ENCODE measurements at regions not wholly inside any gene's neighbourhood (a gene's known extent, or its start where the extent isn't known, plus 50 kb on each side); places are given as distances from the start of the nearest gene placed in this dataset.

- no peak overlapping the region for H3K27ac ChIP-seq (ENCODE audit: low read depth, low read length)
- H3K79me2 ChIP-seq (ENCODE audit: control insufficient read depth, insufficient read depth, low read length, unreplicated experiment): no peaks in the 10 kb centered on the region
- no peak overlapping the region for H2AFZ ChIP-seq (ENCODE audit: low read length, unreplicated experiment)
- no peaks in the 10 kb centered on the region for H3K4me1 ChIP-seq (ENCODE audit: control insufficient read depth, insufficient read depth, low read length, unreplicated experiment)
- peaks cover 29% of the 10 kb centered on the region for H3K27me3 ChIP-seq (ENCODE audit: insufficient read depth, low read length)
- no peaks in the 10 kb centered on the region for H3K36me3 ChIP-seq (ENCODE audit: insufficient read depth, low read length)
- H3K4me3 ChIP-seq (ENCODE audit: low read depth, low read length): no peak overlapping the region
These were observed 95.9 kb upstream of the KLHL25 start for GRCh38 chr15:85890620-85890980.

GRCh38 chr15:85891470-85891869 lies 96.7 kb upstream of the KLHL25 start:
- no peak overlapping the region for H2AFZ ChIP-seq (ENCODE audit: low read length, unreplicated experiment)
- no peaks in the 10 kb centered on the region for H3K4me1 ChIP-seq (ENCODE audit: control insufficient read depth, insufficient read depth, low read length, unreplicated experiment)
- H3K27me3 ChIP-seq (ENCODE audit: insufficient read depth, low read length): peaks cover 29% of the 10 kb centered on the region
- H3K36me3 ChIP-seq (ENCODE audit: insufficient read depth, low read length): no peaks in the 10 kb centered on the region
- H3K27ac ChIP-seq (ENCODE audit: low read depth, low read length): no peak overlapping the region
- no peaks in the 10 kb centered on the region for H3K79me2 ChIP-seq (ENCODE audit: control insufficient read depth, insufficient read depth, low read length, unreplicated experiment)
- no peak overlapping the region for H3K4me3 ChIP-seq (ENCODE audit: low read depth, low read length)

GRCh38 chr15:85892232-85892631 lies 97.5 kb upstream of the KLHL25 start:
- Histone ChIP-seq H3K4me1 (ENCODE audit: control insufficient read depth, insufficient read depth, low read length, unreplicated experiment) (no peaks in the 10 kb centered on the region), H3K79me2 (ENCODE audit: control insufficient read depth, insufficient read depth, low read length, unreplicated experiment) (no peaks in the 10 kb centered on the region), H3K4me3 (ENCODE audit: low read depth, low read length) (no peak overlapping the region), H3K36me3 (ENCODE audit: insufficient read depth, low read length) (no peaks in the 10 kb centered on the region), H3K27me3 (ENCODE audit: insufficient read depth, low read length) (peaks cover 29% of the 10 kb centered on the region), H3K27ac (ENCODE audit: low read depth, low read length) (no peak overlapping the region), H2AFZ (ENCODE audit: low read length, unreplicated experiment) (no peak overlapping the region)

- H3K4me1 ChIP-seq (ENCODE audit: control insufficient read depth, insufficient read depth, low read length, unreplicated experiment): no peaks in the 10 kb centered on the region
These were observed 102.6 kb upstream of the KLHL25 start for GRCh38 chr15:85897207-85897894.

GRCh38 chr15:85897895-85898717 lies 103.4 kb upstream of the KLHL25 start:
- no peaks in the 10 kb centered on the region for H3K27me3 ChIP-seq (ENCODE audit: insufficient read depth, low read length)
- H2AFZ ChIP-seq (ENCODE audit: low read length, unreplicated experiment): no peak overlapping the region
- no peaks in the 10 kb centered on the region for H3K4me1 ChIP-seq (ENCODE audit: control insufficient read depth, insufficient read depth, low read length, unreplicated experiment)
- H3K79me2 ChIP-seq (ENCODE audit: control insufficient read depth, insufficient read depth, low read length, unreplicated experiment): no peaks in the 10 kb centered on the region
- no peaks in the 10 kb centered on the region for H3K36me3 ChIP-seq (ENCODE audit: insufficient read depth, low read length)
- H3K27ac ChIP-seq (ENCODE audit: low read depth, low read length): no peak overlapping the region
- no peak overlapping the region for H3K4me3 ChIP-seq (ENCODE audit: low read depth, low read length)

More at GRCh38 chr15:85897207-85897894, 102.6 kb upstream of the KLHL25 start:
- Histone ChIP-seq H3K79me2 (ENCODE audit: control insufficient read depth, insufficient read depth, low read length, unreplicated experiment) (no peaks in the 10 kb centered on the region), H3K27ac (ENCODE audit: low read depth, low read length) (no peak overlapping the region), H3K27me3 (ENCODE audit: insufficient read depth, low read length) (no peaks in the 10 kb centered on the region), H2AFZ (ENCODE audit: low read length, unreplicated experiment) (no peak overlapping the region), H3K4me3 (ENCODE audit: low read depth, low read length) (no peak overlapping the region), H3K36me3 (ENCODE audit: insufficient read depth, low read length) (no peaks in the 10 kb centered on the region)

GRCh38 chr15:85899927-85900326 lies 105.2 kb upstream of the KLHL25 start:
- H3K4me3 ChIP-seq (ENCODE audit: low read depth, low read length): no peak overlapping the region
- no peak overlapping the region for H3K27ac ChIP-seq (ENCODE audit: low read depth, low read length)
- H3K4me1 ChIP-seq (ENCODE audit: control insufficient read depth, insufficient read depth, low read length, unreplicated experiment): no peaks in the 10 kb centered on the region
- peaks cover 7% of the 10 kb centered on the region for H3K27me3 ChIP-seq (ENCODE audit: insufficient read depth, low read length)
- H2AFZ ChIP-seq (ENCODE audit: low read length, unreplicated experiment): no peak overlapping the region
- no peaks in the 10 kb centered on the region for H3K36me3 ChIP-seq (ENCODE audit: insufficient read depth, low read length)
- no peaks in the 10 kb centered on the region for H3K79me2 ChIP-seq (ENCODE audit: control insufficient read depth, insufficient read depth, low read length, unreplicated experiment)

GRCh38 chr15:85905751-85906450 lies 111.2 kb upstream of the KLHL25 start:
- Histone ChIP-seq H3K79me2 (ENCODE audit: control insufficient read depth, insufficient read depth, low read length, unreplicated experiment) (no peaks in the 10 kb centered on the region), H3K4me3 (ENCODE audit: low read depth, low read length) (no peak overlapping the region), H2AFZ (ENCODE audit: low read length, unreplicated experiment) (no peak overlapping the region), H3K36me3 (ENCODE audit: insufficient read depth, low read length) (no peaks in the 10 kb centered on the region), H3K27me3 (ENCODE audit: insufficient read depth, low read length) (peaks cover 20% of the 10 kb centered on the region), H3K4me1 (ENCODE audit: control insufficient read depth, insufficient read depth, low read length, unreplicated experiment) (no peaks in the 10 kb centered on the region), H3K27ac (ENCODE audit: low read depth, low read length) (no peak overlapping the region)

GRCh38 chr15:85906640-85907039 lies 111.9 kb upstream of the KLHL25 start:
- H2AFZ ChIP-seq (ENCODE audit: low read length, unreplicated experiment): no peak overlapping the region
- no peaks in the 10 kb centered on the region for H3K4me1 ChIP-seq (ENCODE audit: control insufficient read depth, insufficient read depth, low read length, unreplicated experiment)
- no peak overlapping the region for H3K4me3 ChIP-seq (ENCODE audit: low read depth, low read length)
- peaks cover 20% of the 10 kb centered on the region for H3K27me3 ChIP-seq (ENCODE audit: insufficient read depth, low read length)
- no peaks in the 10 kb centered on the region for H3K79me2 ChIP-seq (ENCODE audit: control insufficient read depth, insufficient read depth, low read length, unreplicated experiment)
- H3K36me3 ChIP-seq (ENCODE audit: insufficient read depth, low read length): no peaks in the 10 kb centered on the region
- no peak overlapping the region for H3K27ac ChIP-seq (ENCODE audit: low read depth, low read length)

- no peak overlapping the region for H3K4me3 ChIP-seq (ENCODE audit: low read depth, low read length)
These were observed 116.1 kb upstream of the KLHL25 start for GRCh38 chr15:85910834-85911233.

GRCh38 chr15:85913461-85913860 lies 118.7 kb upstream of the KLHL25 start:
- H2AFZ ChIP-seq (ENCODE audit: low read length, unreplicated experiment): no peak overlapping the region
- H3K36me3 ChIP-seq (ENCODE audit: insufficient read depth, low read length): no peaks in the 10 kb centered on the region
- no peaks in the 10 kb centered on the region for H3K79me2 ChIP-seq (ENCODE audit: control insufficient read depth, insufficient read depth, low read length, unreplicated experiment)
- no peaks in the 10 kb centered on the region for H3K4me1 ChIP-seq (ENCODE audit: control insufficient read depth, insufficient read depth, low read length, unreplicated experiment)
- no peak overlapping the region for H3K4me3 ChIP-seq (ENCODE audit: low read depth, low read length)
- H3K27ac ChIP-seq (ENCODE audit: low read depth, low read length): no peak overlapping the region
- no peaks in the 10 kb centered on the region for H3K27me3 ChIP-seq (ENCODE audit: insufficient read depth, low read length)

More at GRCh38 chr15:85910834-85911233, 116.1 kb upstream of the KLHL25 start:
- Histone ChIP-seq H3K27ac (ENCODE audit: low read depth, low read length) (no peak overlapping the region), H3K36me3 (ENCODE audit: insufficient read depth, low read length) (no peaks in the 10 kb centered on the region), H3K27me3 (ENCODE audit: insufficient read depth, low read length) (peaks cover 4% of the 10 kb centered on the region; the same call in 1 of the 2 replicates), H2AFZ (ENCODE audit: low read length, unreplicated experiment) (no peak overlapping the region), H3K4me1 (ENCODE audit: control insufficient read depth, insufficient read depth, low read length, unreplicated experiment) (no peaks in the 10 kb centered on the region), H3K79me2 (ENCODE audit: control insufficient read depth, insufficient read depth, low read length, unreplicated experiment) (no peaks in the 10 kb centered on the region)
